ENCODE measurements at regions not wholly inside any gene's neighbourhood (a gene's known extent, or its start where the extent isn't known, plus 50 kb on each side); places are given as distances from the start of the nearest gene placed in this dataset.

- Histone ChIP-seq H3K4me1 (ENCODE audit: insufficient read depth, low read length) (no peaks in the 10 kb centered on the region), H3K27ac (ENCODE audit: low read depth, low read length) (no peak overlapping the region), H3K27me3 (ENCODE audit: insufficient read depth, low read length) (no peaks in the 10 kb centered on the region), H3K4me3 (ENCODE audit: insufficient read depth, low read depth, low read length) (no peak overlapping the region), H3K9ac (ENCODE audit: low read length) (no peak overlapping the region), H3K36me3 (ENCODE audit: insufficient read depth, low read length) (no peaks in the 10 kb centered on the region), H2AFZ (ENCODE audit: low read depth, low read length) (no peak overlapping the region), H3K79me2 (ENCODE audit: insufficient read depth, low read length) (no peaks in the 10 kb centered on the region), H3K9me3 (ENCODE audit: insufficient read depth, low read depth, low read length) (no peaks in the 10 kb centered on the region), H3K4me2 (ENCODE audit: low read length) (no peak overlapping the region), H4K20me1 (ENCODE audit: insufficient read depth, low read length) (no peaks in the 10 kb centered on the region)
- no peaks in the 10 kb centered on the region for H3K4me1 Mint-ChIP-seq (ENCODE audit: low read depth, unreplicated experiment)
- no peak overlapping the region for H3K4me3 Mint-ChIP-seq (ENCODE audit: unreplicated experiment)
- H3K36me3 Mint-ChIP-seq (ENCODE audit: low read depth, unreplicated experiment) = no peaks in the 10 kb centered on the region
- peaks cover 5% of the 10 kb centered on the region for H3K9me3 Mint-ChIP-seq (ENCODE audit: unreplicated experiment)
- FAIRE-seq = no peak
- TF ChIP-seq CTCF (IDR thresholded peaks at IDR 0.05; ENCODE audit: insufficient read depth, low read depth, low read length) (no peak), EZH2 (IDR thresholded peaks at IDR 0.05; ENCODE audit: insufficient read depth, low read length) (no peak)
- no peak for DNase-seq (ENCODE audit: low read depth)
- H3K27me3 Mint-ChIP-seq (ENCODE audit: low read depth, unreplicated experiment) = peaks cover 5% of the 10 kb centered on the region
- H3K27ac Mint-ChIP-seq (ENCODE audit: unreplicated experiment) = no peak overlapping the region
Measured at GRCh38 chr20:41678799-41679198, 60.6 kb upstream of the CHD6 start.

- Histone ChIP-seq H3K9ac (ENCODE audit: low read length) (no peak overlapping the region), H3K4me1 (ENCODE audit: insufficient read depth, low read length) (no peaks in the 10 kb centered on the region)
- no peaks in the 10 kb centered on the region for H3K36me3 Mint-ChIP-seq (ENCODE audit: low read depth, unreplicated experiment)
Measured at GRCh38 chr20:41672282-41672681, 54.1 kb upstream of the CHD6 start.

More at GRCh38 chr20:41672282-41672681, 54.1 kb upstream of the CHD6 start:
- no peak overlapping the region for H2AFZ ChIP-seq (ENCODE audit: low read depth, low read length)
- peaks cover 2% of the 10 kb centered on the region for H3K9me3 Mint-ChIP-seq (ENCODE audit: unreplicated experiment)
- no peak overlapping the region for H3K4me2 ChIP-seq (ENCODE audit: low read length)
- no peaks in the 10 kb centered on the region for H3K79me2 ChIP-seq (ENCODE audit: insufficient read depth, low read length)
- peaks cover 11% of the 10 kb centered on the region for H3K27me3 Mint-ChIP-seq (ENCODE audit: low read depth, unreplicated experiment)
- no peak overlapping the region for H3K27ac ChIP-seq (ENCODE audit: low read depth, low read length)
- DNase-seq (ENCODE audit: low read depth) (no peak), FAIRE-seq (no peak)
- H3K9me3 ChIP-seq (ENCODE audit: insufficient read depth, low read depth, low read length) = no peaks in the 10 kb centered on the region
- no peaks in the 10 kb centered on the region for H3K27me3 ChIP-seq (ENCODE audit: insufficient read depth, low read length)
- no peak overlapping the region for H3K4me3 Mint-ChIP-seq (ENCODE audit: unreplicated experiment)
- H3K4me1 Mint-ChIP-seq (ENCODE audit: low read depth, unreplicated experiment) = peaks cover 14% of the 10 kb centered on the region
- no peaks in the 10 kb centered on the region for H3K36me3 ChIP-seq (ENCODE audit: insufficient read depth, low read length)
- no peak overlapping the region for H3K4me3 ChIP-seq (ENCODE audit: insufficient read depth, low read depth, low read length)
- TF ChIP-seq EZH2 (IDR thresholded peaks at IDR 0.05; ENCODE audit: insufficient read depth, low read length) (no peak), CTCF (IDR thresholded peaks at IDR 0.05; ENCODE audit: insufficient read depth, low read depth, low read length) (no peak)
- H4K20me1 ChIP-seq (ENCODE audit: insufficient read depth, low read length) = no peaks in the 10 kb centered on the region
- no peak overlapping the region for H3K27ac Mint-ChIP-seq (ENCODE audit: unreplicated experiment)
